Osteoblast (primary cell): ENCODE measurements at regions not wholly inside any gene's neighbourhood (a gene's known extent, or its start where the extent isn't known, plus 50 kb on each side); places are given as distances from the start of the nearest gene placed in this dataset.

ENCODE experiments used
- DNase-seq: peaks from one replicate; pipeline ENCODE4 v3.0.0; 2011; ENCODE audit warnings: low spot score, mixed read lengths; ENCODE audit not compliant: insufficient read length; ENCODE audit errors: missing footprints
- H2AFZ ChIP-seq: 2 replicates; pipeline ENCODE4 v1.6.0; 2011; ENCODE audit warnings: mild to moderate bottlenecking, low read length
- H3K27ac ChIP-seq: 2 replicates; pipeline ENCODE4 v1.5.1; 2011; ENCODE audit warnings: mild to moderate bottlenecking, low read depth, low read length, moderate library complexity
- H3K27me3 ChIP-seq: 2 replicates; pipeline ENCODE4 v1.6.0; 2012; ENCODE audit warnings: mild to moderate bottlenecking, control low read depth, inconsistent platforms, low read length, moderate library complexity; ENCODE audit not compliant: insufficient read depth
- H3K36me3 ChIP-seq: 2 replicates; pipeline ENCODE4 v1.5.1; 2011; ENCODE audit warnings: mild to moderate bottlenecking, low read length, control low read depth, moderate library complexity; ENCODE audit not compliant: insufficient read depth
- H3K4me1 ChIP-seq: 2 replicates; pipeline ENCODE4 v1.5.1; 2011; ENCODE audit warnings: mild to moderate bottlenecking, low read length, control low read depth, moderate library complexity; ENCODE audit not compliant: insufficient read depth
- H3K4me2 ChIP-seq: 2 replicates; pipeline ENCODE4 v1.6.0; 2011; ENCODE audit warnings: mild to moderate bottlenecking, low read length; ENCODE audit not compliant: insufficient read depth
- H3K4me3 ChIP-seq: fragments of 200-600 bp; sonication (generic); 3 replicates; pipeline ENCODE4 v1.5.1; 2012; ENCODE audit warnings: mild to moderate bottlenecking, low read length, inconsistent platforms; ENCODE audit not compliant: insufficient read depth
- H3K79me2 ChIP-seq: 2 replicates; pipeline ENCODE4 v1.6.0; 2012; ENCODE audit warnings: mild to moderate bottlenecking, low read length, control low read depth, inconsistent platforms; ENCODE audit not compliant: insufficient read depth
- H3K9me3 ChIP-seq: 2 replicates; pipeline ENCODE4 v1.5.1; 2011; ENCODE audit warnings: low read depth, low read length, control low read depth
- H4K20me1 ChIP-seq: 2 replicates; pipeline ENCODE4 v1.6.0; 2012; ENCODE audit warnings: mild to moderate bottlenecking, low read length, control low read depth; ENCODE audit not compliant: insufficient read depth
- CTCF ChIP-seq: IDR thresholded peaks from 2 replicates; pipeline ENCODE4 v1.5.1; 2011; ENCODE audit warnings: mild to moderate bottlenecking, low read depth, low read length, moderate library complexity; ENCODE audit errors: extremely low read depth

- H3K79me2 ChIP-seq = no peaks in the 10 kb centered on the region
- no peaks in the 10 kb centered on the region for H3K36me3 ChIP-seq
- no peaks in the 10 kb centered on the region for H3K27me3 ChIP-seq
- TF ChIP-seq CTCF = no peak
- H4K20me1 ChIP-seq = no peaks in the 10 kb centered on the region
- DNase-seq = peak; percentile 74
- H3K4me1 ChIP-seq = no peaks in the 10 kb centered on the region
- no peak overlapping the region for H3K4me2 ChIP-seq
- no peak overlapping the region for H3K27ac ChIP-seq
- H2AFZ ChIP-seq = no peak overlapping the region
- H3K4me3 ChIP-seq = no peak overlapping the region
- no peaks in the 10 kb centered on the region for H3K9me3 ChIP-seq
Observed at GRCh38 chr12:115037830-115038229, 353.9 kb upstream of the TBX3 start.

GRCh38 chr12:115035535-115036107, 351.6 kb upstream of the TBX3 start:
- peak; percentile 81 for DNase-seq
- Histone ChIP-seq H3K4me2 (no peak overlapping the region), H3K79me2 (no peaks in the 10 kb centered on the region), H3K27ac (no peak overlapping the region), H3K4me3 (no peak overlapping the region), H3K9me3 (no peaks in the 10 kb centered on the region), H3K36me3 (no peaks in the 10 kb centered on the region), H2AFZ (no peak overlapping the region), H3K4me1 (no peaks in the 10 kb centered on the region), H3K27me3 (no peaks in the 10 kb centered on the region), H4K20me1 (no peaks in the 10 kb centered on the region)
- TF ChIP-seq CTCF = no peak

GRCh38 chr12:115032521-115032920, 348.5 kb upstream of the TBX3 start:
- no peaks in the 10 kb centered on the region for H3K36me3 ChIP-seq
- no peak overlapping the region for H3K4me2 ChIP-seq
- no peak overlapping the region for H3K4me3 ChIP-seq
- no peaks in the 10 kb centered on the region for H4K20me1 ChIP-seq
- H3K27me3 ChIP-seq = no peaks in the 10 kb centered on the region
- no peak overlapping the region for H2AFZ ChIP-seq
- H3K9me3 ChIP-seq = no peaks in the 10 kb centered on the region
- no peaks in the 10 kb centered on the region for H3K4me1 ChIP-seq
- no peak for DNase-seq
- H3K79me2 ChIP-seq = no peaks in the 10 kb centered on the region
- no peak overlapping the region for H3K27ac ChIP-seq
- no peak for TF ChIP-seq CTCF

- Histone ChIP-seq H3K27ac (no peak overlapping the region), H4K20me1 (no peaks in the 10 kb centered on the region), H3K4me3 (no peak overlapping the region), H2AFZ (no peak overlapping the region), H3K79me2 (no peaks in the 10 kb centered on the region), H3K4me1 (no peaks in the 10 kb centered on the region), H3K9me3 (no peaks in the 10 kb centered on the region), H3K27me3 (no peaks in the 10 kb centered on the region), H3K36me3 (no peaks in the 10 kb centered on the region), H3K4me2 (no peak overlapping the region)
- DNase-seq = no peak
- TF ChIP-seq CTCF = no peak
Observed at GRCh38 chr12:115030017-115030416, 346.0 kb upstream of the TBX3 start.
